A673 (cell line): ENCODE measurements at regions not wholly inside any gene's neighbourhood (a gene's known extent, or its start where the extent isn't known, plus 50 kb on each side); places are given as distances from the start of the nearest gene placed in this dataset.

ENCODE experiments used
- BruUV-seq: library from RNA; stranded (reverse); fragments of 400-500 nt; replicated peaks from 2 replicates; lab custom pipeline; 2021; lab: Mats Ljungman, UMichigan
- CTCF ChIA-PET: fragments of 300-600 bp; sonication (Branson Sonifier 250); formaldehyde crosslinking; loops from one replicate; lab custom pipeline; 2022; ENCODE audit warnings: antibody characterized with exemption; lab: Charles Lee
- POLR2A ChIA-PET: fragments of 300-600 bp; sonication (Branson Sonifier 250); formaldehyde crosslinking; loops from one replicate; lab custom pipeline; 2022; ENCODE audit warnings: antibody characterized with exemption; ENCODE audit not compliant: low non-redundant PET; lab: Charles Lee
- DNase-seq: peaks from one replicate; pipeline ENCODE4 v3.0.0-alpha.2; 2015; ENCODE audit warnings: low spot score
- H3K27ac ChIP-seq: fragments of 200-600 bp; sonication (generic); 2 replicates; pipeline ENCODE4 v1.5.1; 2016; ENCODE audit warnings: mixed run types, low read depth, mild to moderate bottlenecking, mixed read lengths, antibody characterized with exemption, low read length; ENCODE audit not compliant: poor library complexity, severe bottlenecking
- H3K27me3 ChIP-seq: fragments of 200-600 bp; sonication (generic); replicated peaks from 2 replicates; pipeline ENCODE4 v1.6.1; 2017; ENCODE audit warnings: mixed run types, low read depth, mild to moderate bottlenecking, mixed read lengths, antibody characterized with exemption, low read length; ENCODE audit not compliant: insufficient read depth, poor library complexity
- H3K36me3 ChIP-seq: fragments of 200-600 bp; sonication (generic); 2 replicates; pipeline ENCODE4 v1.6.1; 2016; ENCODE audit warnings: mixed run types, mild to moderate bottlenecking, mixed read lengths, antibody characterized with exemption, low read length; ENCODE audit not compliant: insufficient read depth, poor library complexity, severe bottlenecking
- H3K4me1 ChIP-seq: fragments of 200-600 bp; sonication (generic); 2 replicates; pipeline ENCODE4 v1.6.1; 2017; ENCODE audit warnings: mixed run types, mild to moderate bottlenecking, mixed read lengths, antibody characterized with exemption, low read length; ENCODE audit not compliant: insufficient read depth, poor library complexity, severe bottlenecking
- H3K4me3 ChIP-seq: fragments of 200-600 bp; sonication (generic); 2 replicates; pipeline ENCODE4 v1.5.1; 2016; ENCODE audit warnings: low read depth, mixed run types, mild to moderate bottlenecking, mixed read lengths, low read length; ENCODE audit not compliant: poor library complexity, severe bottlenecking
- H3K9me3 ChIP-seq: fragments of 200-600 bp; sonication (generic); 2 replicates; pipeline ENCODE4 v1.6.1; 2016; ENCODE audit warnings: mixed run types, low read depth, mild to moderate bottlenecking, mixed read lengths, antibody characterized with exemption, low read length; ENCODE audit not compliant: poor library complexity, severe bottlenecking
- EZH2 ChIP-seq: fragments of 200-600 bp; sonication (generic); IDR thresholded peaks from 2 replicates; pipeline ENCODE4 v1.6.1; 2017; ENCODE audit warnings: borderline replicate concordance, low read depth, mild to moderate bottlenecking, mixed read lengths, antibody characterized with exemption, low read length; ENCODE audit not compliant: poor library complexity, severe bottlenecking
- intact Hi-C: fragments of 100-400 bp; cut with micrococcal nuclease; formaldehyde crosslinking; loops from one replicate; pipeline ENCODE4 v1.10.0; 2022; ENCODE audit not compliant: unreplicated experiment
- TF ChIP-seq, protein P1 (sequence below): fragments of 300-800, 200-600 bp; sonication (generic); conservative IDR thresholded peaks from 2 replicates; pipeline ENCODE4 v1.5.1; 2017; ENCODE audit warnings: low read depth, mild to moderate bottlenecking, antibody characterized with exemption, low read length, moderate library complexity, mixed read lengths

DNA sequence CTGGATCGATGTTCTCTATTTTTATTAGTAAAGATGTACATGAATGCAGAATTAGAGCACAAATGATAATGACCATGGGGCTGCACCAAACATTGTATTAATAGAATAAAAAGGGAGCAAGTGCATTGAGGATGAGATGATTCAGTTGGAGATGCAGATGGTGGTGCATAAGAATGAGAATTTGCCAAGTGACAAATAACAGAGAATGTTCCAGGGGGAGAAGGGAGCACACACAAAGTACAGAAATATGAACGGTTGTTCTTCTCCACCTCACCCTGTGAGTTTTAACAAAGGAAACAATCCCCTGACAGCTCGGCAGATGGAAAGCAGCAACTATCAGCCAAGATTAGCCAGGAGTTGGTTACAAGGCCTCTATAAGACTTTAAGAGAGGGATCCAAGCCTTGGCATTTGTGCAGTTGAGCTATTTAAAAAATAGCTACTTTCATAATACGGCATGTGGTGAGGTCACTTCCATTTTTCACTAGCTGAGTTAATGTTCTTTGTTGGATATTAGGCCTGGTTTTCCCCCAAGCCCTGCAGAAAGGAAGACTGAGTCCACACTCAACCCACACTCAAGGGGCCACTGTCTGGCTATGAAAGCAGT is 462.5 kb downstream of the TNS3 start:
- H3K27ac ChIP-seq, result no peak overlapping the region

DNA sequence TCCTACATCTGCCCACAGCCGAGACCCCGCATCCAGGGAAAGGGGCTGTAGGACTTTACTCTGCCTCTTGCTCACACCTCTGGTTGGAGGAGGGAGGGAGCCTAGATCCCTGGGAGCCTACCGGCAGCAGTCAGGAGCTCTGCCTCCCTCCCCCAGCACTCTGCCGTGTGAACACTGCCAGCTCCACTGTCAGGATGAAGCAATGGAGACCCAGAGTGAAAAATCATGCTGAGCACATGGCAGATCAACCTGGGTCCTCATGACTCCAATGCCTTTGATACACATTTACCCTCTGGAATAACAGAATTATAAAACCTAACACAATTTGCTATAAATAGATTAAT is 477.7 kb downstream of the TNS3 start:
- TF ChIP-seq, protein P1, sequence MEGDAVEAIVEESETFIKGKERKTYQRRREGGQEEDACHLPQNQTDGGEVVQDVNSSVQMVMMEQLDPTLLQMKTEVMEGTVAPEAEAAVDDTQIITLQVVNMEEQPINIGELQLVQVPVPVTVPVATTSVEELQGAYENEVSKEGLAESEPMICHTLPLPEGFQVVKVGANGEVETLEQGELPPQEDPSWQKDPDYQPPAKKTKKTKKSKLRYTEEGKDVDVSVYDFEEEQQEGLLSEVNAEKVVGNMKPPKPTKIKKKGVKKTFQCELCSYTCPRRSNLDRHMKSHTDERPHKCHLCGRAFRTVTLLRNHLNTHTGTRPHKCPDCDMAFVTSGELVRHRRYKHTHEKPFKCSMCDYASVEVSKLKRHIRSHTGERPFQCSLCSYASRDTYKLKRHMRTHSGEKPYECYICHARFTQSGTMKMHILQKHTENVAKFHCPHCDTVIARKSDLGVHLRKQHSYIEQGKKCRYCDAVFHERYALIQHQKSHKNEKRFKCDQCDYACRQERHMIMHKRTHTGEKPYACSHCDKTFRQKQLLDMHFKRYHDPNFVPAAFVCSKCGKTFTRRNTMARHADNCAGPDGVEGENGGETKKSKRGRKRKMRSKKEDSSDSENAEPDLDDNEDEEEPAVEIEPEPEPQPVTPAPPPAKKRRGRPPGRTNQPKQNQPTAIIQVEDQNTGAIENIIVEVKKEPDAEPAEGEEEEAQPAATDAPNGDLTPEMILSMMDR, result no peak
- TF ChIP-seq EZH2, result no peak
- Histone ChIP-seq H3K27me3 (no peaks in the 10 kb centered on the region), H3K4me1 (no peaks in the 10 kb centered on the region), H3K27ac (no peak overlapping the region), H3K36me3 (no peaks in the 10 kb centered on the region), H3K4me3 (no peak overlapping the region), H3K9me3 (no peaks in the 10 kb centered on the region)
- ChIA-PET POLR2A (no interaction called here), CTCF (no interaction called here)
- no TSS peak for BruUV-seq
- intact Hi-C loops, result no loop called here
- DNase-seq, result no peak

More for the DNA sequence above, 462.5 kb downstream of the TNS3 start:
- no peak overlapping the region for H3K4me3 ChIP-seq
- H3K36me3 ChIP-seq, result no peaks in the 10 kb centered on the region
- H3K4me1 ChIP-seq, result no peaks in the 10 kb centered on the region
- H3K27me3 ChIP-seq, result peaks cover 3% of the 10 kb centered on the region
- BruUV-seq, result no TSS peak
- intact Hi-C loops, result no loop called here
- no peaks in the 10 kb centered on the region for H3K9me3 ChIP-seq
- no peak for DNase-seq
- TF ChIP-seq, protein P1, result no peak
- no peak for TF ChIP-seq EZH2
- ChIA-PET POLR2A (no interaction called here), CTCF (no interaction called here)

DNA sequence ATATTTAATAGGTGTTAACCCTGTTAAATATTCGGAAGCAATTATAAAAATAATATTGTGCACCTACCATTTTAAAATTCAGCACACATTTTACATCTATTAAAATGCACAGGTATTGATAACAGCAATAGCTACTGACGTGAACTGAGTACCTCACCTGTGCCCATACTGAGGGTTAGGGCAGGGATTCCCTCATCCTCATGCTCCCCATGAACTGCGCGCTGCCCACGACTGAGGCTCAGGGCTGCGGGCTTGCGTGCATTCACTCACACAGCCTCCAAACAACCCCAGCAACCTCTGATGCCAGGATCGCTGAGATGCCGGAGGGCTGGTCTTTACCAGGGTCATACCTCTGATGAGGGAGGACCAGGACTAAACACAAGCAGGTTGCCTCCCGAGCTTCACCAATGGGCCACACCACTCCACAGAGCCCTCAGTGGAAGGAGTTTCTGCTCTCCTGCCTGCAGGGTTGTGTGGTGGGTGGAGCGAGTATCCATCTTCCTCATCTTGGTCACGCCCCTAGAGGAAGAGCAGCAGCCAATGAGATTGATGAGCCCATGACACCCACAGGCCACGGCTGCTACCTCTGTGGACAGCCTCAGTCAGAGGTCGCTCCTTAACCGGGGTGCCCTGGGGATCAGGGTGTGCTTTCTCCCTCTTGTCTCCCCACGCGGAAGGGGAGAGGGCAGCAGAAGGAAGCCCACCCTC is 478.3 kb downstream of the TNS3 start:
- Histone ChIP-seq H3K4me1 (no peaks in the 10 kb centered on the region), H3K27me3 (no peaks in the 10 kb centered on the region), H3K9me3 (no peaks in the 10 kb centered on the region), H3K36me3 (no peaks in the 10 kb centered on the region), H3K27ac (no peak overlapping the region), H3K4me3 (no peak overlapping the region)
- no peak for DNase-seq
- ChIA-PET POLR2A (no interaction called here), CTCF (no interaction called here)
- TF ChIP-seq EZH2, result no peak
- TF ChIP-seq, protein P1, result no peak
- BruUV-seq, result no TSS peak
- intact Hi-C loops, result no loop called here
